ENCODE measurements at regions not wholly inside any gene's neighbourhood (a gene's known extent, or its start where the extent isn't known, plus 50 kb on each side); places are given as distances from the start of the nearest gene placed in this dataset.

- H3K36me3 ChIP-seq, result no peaks in the 10 kb centered on the region
- no peak overlapping the region for H3K4me3 ChIP-seq
- no peaks in the 10 kb centered on the region for H3K9me3 ChIP-seq
- H3K27ac ChIP-seq, result no peak overlapping the region
- H3K27me3 ChIP-seq, result no peaks in the 10 kb centered on the region
- intact Hi-C loops (cut with DNase I), result no loop called here
- WGBS, 2 donors, result 93% methylated on average over 2 of the region's 2 CpGs
- peaks cover 0 to 11% (median 5%) of the 10 kb centered on the region in 4 donors for H3K4me1 ChIP-seq
- TF ChIP-seq CTCF (IDR thresholded peaks at IDR 0.05) (no peak), EP300 (IDR thresholded peaks at IDR 0.05) (no peak), POLR2A (IDR thresholded peaks at IDR 0.05) (no peak), POLR2AphosphoS5 (IDR thresholded peaks at IDR 0.05) (no peak)
- DNase-seq, result no peak
Observed at GRCh38 chr15:31227235-31227634, 99.4 kb upstream of the KLF13 start.

GRCh38 chr15:31228011-31228484 lies 98.6 kb upstream of the KLF13 start:
- no peak for DNase-seq
- Histone ChIP-seq H3K27ac (no peak overlapping the region), H3K4me3 (no peak overlapping the region), H3K36me3 (no peaks in the 10 kb centered on the region), H3K4me1 (peaks cover 0 to 11% (median 5%) of the 10 kb centered on the region in 4 donors), H3K9me3 (no peaks in the 10 kb centered on the region), H3K27me3 (no peaks in the 10 kb centered on the region)
- intact Hi-C loops (cut with DNase I), result no loop called here
- TF ChIP-seq EP300 (IDR thresholded peaks at IDR 0.05) (no peak), POLR2AphosphoS5 (IDR thresholded peaks at IDR 0.05) (no peak), CTCF (IDR thresholded peaks at IDR 0.05) (no peak), POLR2A (IDR thresholded peaks at IDR 0.05) (no peak)
- 54 to 79% methylated on average over 7 of the region's 7 CpGs for WGBS, 2 donors

GRCh38 chr15:31228980-31229826 lies 97.4 kb upstream of the KLF13 start:
- Histone ChIP-seq H3K27ac (no peak overlapping the region), H3K4me1 (peaks cover 0 to 6% (median under 1%) of the 10 kb centered on the region in 4 donors), H3K27me3 (no peaks in the 10 kb centered on the region), H3K9me3 (no peaks in the 10 kb centered on the region), H3K4me3 (no peak overlapping the region), H3K36me3 (no peaks in the 10 kb centered on the region)
- no peak for TF ChIP-seq CTCF (IDR thresholded peaks at IDR 0.05)
- no peak for TF ChIP-seq POLR2AphosphoS5 (IDR thresholded peaks at IDR 0.05)
- TF ChIP-seq POLR2A (IDR thresholded peaks at IDR 0.05), result peak in 1 of 2 donors; percentile 53
- TF ChIP-seq EP300 (IDR thresholded peaks at IDR 0.05), result no peak
- DNase-seq, result no peak
- intact Hi-C loops (cut with DNase I), result no loop called here
- WGBS, 2 donors, result 52 to 70% methylated on average over 8 of the region's 8 CpGs

- no peak overlapping the region for H3K27ac ChIP-seq
- H3K4me3 ChIP-seq, result no peak overlapping the region
- TF ChIP-seq POLR2AphosphoS5 (IDR thresholded peaks at IDR 0.05), result no peak
- intact Hi-C loops (cut with DNase I), result no loop called here
- no peak for DNase-seq
- WGBS, 2 donors, result 81 to 87% methylated on average over 6 of the region's 6 CpGs
- no peaks in the 10 kb centered on the region for H3K27me3 ChIP-seq
- H3K4me1 ChIP-seq, result peaks cover 0 to 9% (median 7%) of the 10 kb centered on the region in 4 donors
- H3K36me3 ChIP-seq, result no peaks in the 10 kb centered on the region
- no peaks in the 10 kb centered on the region for H3K9me3 ChIP-seq
Observed at GRCh38 chr15:31230630-31231485, 95.8 kb upstream of the KLF13 start.

GRCh38 chr15:31234815-31235214 lies 91.8 kb upstream of the KLF13 start:
- intact Hi-C loops (cut with DNase I), result no loop called here
- no peaks in the 10 kb centered on the region for H3K36me3 ChIP-seq
- DNase-seq, result peak; percentile 53
- no peak for TF ChIP-seq POLR2AphosphoS5 (IDR thresholded peaks at IDR 0.05)
- TF ChIP-seq EP300 (IDR thresholded peaks at IDR 0.05), result no peak
- H3K27me3 ChIP-seq, result no peaks in the 10 kb centered on the region
- H3K9me3 ChIP-seq, result no peaks in the 10 kb centered on the region
- WGBS, 2 donors, result 77 to 88% methylated on average over 5 of the region's 5 CpGs
- H3K4me3 ChIP-seq, result no peak overlapping the region
- peak overlapping the region in 2 of 4 donors; percentile 88 to 90 for H3K27ac ChIP-seq
- peaks cover 0 to 37% (median 26%) of the 10 kb centered on the region in 4 donors for H3K4me1 ChIP-seq

Data from sigmoid colon (tissue), 6 donors.